ENCODE measurements at regions not wholly inside any gene's neighbourhood (a gene's known extent, or its start where the extent isn't known, plus 50 kb on each side); places are given as distances from the start of the nearest gene placed in this dataset.

DNA sequence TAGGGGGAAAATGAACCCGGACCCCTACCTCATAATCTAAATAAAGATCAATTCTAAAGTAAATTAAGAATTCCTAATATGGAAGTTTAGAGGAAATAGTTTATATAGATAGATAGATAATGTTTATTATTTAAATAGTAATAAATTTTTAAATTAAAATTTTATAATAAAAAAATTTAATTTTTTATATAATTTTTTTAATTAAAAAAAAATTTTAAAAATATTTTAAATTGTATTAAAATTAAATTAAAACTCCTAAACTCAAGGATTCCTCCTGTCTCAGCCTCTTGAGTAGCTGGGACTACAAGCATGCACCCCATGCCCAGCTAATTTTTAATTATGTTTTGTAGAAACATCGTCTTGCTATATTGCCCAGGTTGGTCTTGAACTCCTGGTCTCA lies 186.9 kb upstream of the VRK2 start:
- Histone ChIP-seq H3K36me3 (ENCODE audit: control insufficient read depth, insufficient read depth, low read length, severe bottlenecking) (no peaks in the 10 kb centered on the region), H3K9me3 (ENCODE audit: control insufficient read depth, low read length) (no peaks in the 10 kb centered on the region), H3K4me1 (ENCODE audit: control insufficient read depth, insufficient read depth, low read length) (no peaks in the 10 kb centered on the region), H3K4me3 (ENCODE audit: low read length) (no peak overlapping the region), H3K9ac (ENCODE audit: low read length) (no peak overlapping the region), H3K27me3 (replicated peaks; ENCODE audit: control insufficient read depth, insufficient read depth, low read length) (no peaks in the 10 kb centered on the region)
- no peak for DNase-seq (ENCODE audit: low read depth)

DNA sequence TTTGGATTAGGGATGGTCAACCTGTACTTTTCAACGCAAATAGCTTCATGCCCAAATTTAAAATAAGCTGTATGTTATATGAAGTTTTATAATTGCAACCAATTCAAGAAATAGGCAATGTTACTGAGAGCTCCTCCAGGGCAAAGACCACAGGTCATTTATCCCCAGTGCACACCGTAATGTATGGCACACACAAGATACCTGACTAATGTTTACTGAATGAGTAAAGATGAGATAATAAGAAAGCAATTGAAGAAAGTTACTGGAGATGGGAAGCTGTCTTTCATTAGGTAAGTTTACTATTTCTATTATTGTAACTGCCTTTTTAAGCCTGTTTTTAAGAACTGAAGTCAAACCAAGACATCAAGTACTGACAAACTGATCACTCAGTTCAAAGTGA lies 184.5 kb upstream of the VRK2 start:
- H3K9me3 ChIP-seq (ENCODE audit: control insufficient read depth, low read length), result no peaks in the 10 kb centered on the region
- H3K4me1 ChIP-seq (ENCODE audit: control insufficient read depth, insufficient read depth, low read length), result peaks cover 3% of the 10 kb centered on the region
- no peaks in the 10 kb centered on the region for H3K36me3 ChIP-seq (ENCODE audit: control insufficient read depth, insufficient read depth, low read length, severe bottlenecking)
- no peak for DNase-seq (ENCODE audit: low read depth)
- H3K9ac ChIP-seq (ENCODE audit: low read length), result no peak overlapping the region
- no peak overlapping the region for H3K4me3 ChIP-seq (ENCODE audit: low read length)
- H3K27me3 ChIP-seq (replicated peaks; ENCODE audit: control insufficient read depth, insufficient read depth, low read length), result no peaks in the 10 kb centered on the region

DNA sequence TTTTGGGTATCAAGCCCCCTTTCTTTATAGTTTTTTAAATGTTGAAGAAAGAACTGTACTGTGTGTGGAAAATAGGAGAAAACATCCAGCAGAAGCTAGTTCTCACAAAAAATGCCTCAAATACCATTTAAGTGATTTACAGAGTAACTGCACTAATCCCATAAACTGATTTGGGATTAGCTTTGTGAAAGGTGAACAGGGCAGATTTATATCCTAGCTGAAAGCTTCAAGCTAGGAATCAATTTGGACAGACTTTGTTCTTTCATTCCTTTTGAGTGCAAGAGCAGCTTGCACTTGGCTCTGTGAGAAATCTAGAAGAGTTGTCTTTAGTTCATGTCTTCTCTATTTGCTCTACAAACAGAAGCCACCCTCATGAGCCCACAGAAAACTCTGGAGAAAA lies 183.9 kb upstream of the VRK2 start:
- Histone ChIP-seq H3K36me3 (ENCODE audit: control insufficient read depth, insufficient read depth, low read length, severe bottlenecking) (no peaks in the 10 kb centered on the region), H3K27me3 (replicated peaks; ENCODE audit: control insufficient read depth, insufficient read depth, low read length) (no peaks in the 10 kb centered on the region), H3K4me3 (ENCODE audit: low read length) (no peak overlapping the region), H3K4me1 (ENCODE audit: control insufficient read depth, insufficient read depth, low read length) (peaks cover 3% of the 10 kb centered on the region), H3K9me3 (ENCODE audit: control insufficient read depth, low read length) (no peaks in the 10 kb centered on the region), H3K9ac (ENCODE audit: low read length) (no peak overlapping the region)
- DNase-seq (ENCODE audit: low read depth), result no peak

DNA sequence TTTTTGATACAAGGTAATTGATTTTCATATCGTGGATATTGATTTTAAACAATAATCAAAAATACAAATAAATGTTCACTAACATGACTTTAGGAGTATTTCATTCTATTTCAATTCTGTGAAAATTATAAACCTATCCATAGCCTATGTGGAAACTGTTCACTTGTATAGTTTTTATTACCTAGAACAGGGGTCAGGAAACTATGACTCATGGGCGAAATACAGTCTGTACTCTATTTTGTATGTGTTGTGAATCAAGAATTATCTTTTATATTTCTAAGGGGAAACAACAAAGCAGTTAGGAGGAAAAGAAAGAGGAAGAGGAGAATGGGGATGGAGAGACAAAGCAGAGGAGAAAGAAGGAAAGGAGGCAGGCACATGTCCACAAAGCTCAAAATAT lies 181.7 kb upstream of the VRK2 start:
- Histone ChIP-seq H3K4me1 (ENCODE audit: control insufficient read depth, insufficient read depth, low read length) (peaks cover 3% of the 10 kb centered on the region), H3K36me3 (ENCODE audit: control insufficient read depth, insufficient read depth, low read length, severe bottlenecking) (no peaks in the 10 kb centered on the region), H3K9me3 (ENCODE audit: control insufficient read depth, low read length) (no peaks in the 10 kb centered on the region), H3K27me3 (replicated peaks; ENCODE audit: control insufficient read depth, insufficient read depth, low read length) (no peaks in the 10 kb centered on the region), H3K9ac (ENCODE audit: low read length) (no peak overlapping the region), H3K4me3 (ENCODE audit: low read length) (no peak overlapping the region)
- DNase-seq (ENCODE audit: low read depth), result no peak

DNA sequence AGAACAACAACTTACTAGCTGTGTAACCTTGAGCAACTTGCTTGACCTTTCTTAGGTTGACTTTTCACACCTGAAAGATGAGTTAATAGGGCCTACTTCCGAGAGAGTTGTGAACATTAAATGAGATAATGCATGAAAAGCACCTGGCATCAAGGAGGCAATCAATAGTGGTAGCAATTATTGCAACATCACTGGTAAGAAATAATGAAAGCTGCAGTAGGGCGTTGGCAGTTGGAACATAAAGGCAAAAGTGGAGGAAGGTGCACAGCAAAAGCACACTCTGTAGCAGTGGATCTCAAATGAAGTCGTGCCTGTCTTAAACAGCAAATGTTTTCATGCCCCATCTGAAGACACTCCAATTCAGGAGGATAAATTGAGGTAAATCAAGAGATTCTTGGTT lies 178.9 kb upstream of the VRK2 start:
- H3K9ac ChIP-seq (ENCODE audit: low read length), result no peak overlapping the region
- H3K4me3 ChIP-seq (ENCODE audit: low read length), result no peak overlapping the region
- H3K9me3 ChIP-seq (ENCODE audit: control insufficient read depth, low read length), result no peaks in the 10 kb centered on the region
- H3K27me3 ChIP-seq (replicated peaks; ENCODE audit: control insufficient read depth, insufficient read depth, low read length), result no peaks in the 10 kb centered on the region
- no peak for DNase-seq (ENCODE audit: low read depth)
- H3K36me3 ChIP-seq (ENCODE audit: control insufficient read depth, insufficient read depth, low read length, severe bottlenecking), result no peaks in the 10 kb centered on the region
- H3K4me1 ChIP-seq (ENCODE audit: control insufficient read depth, insufficient read depth, low read length), result peaks cover 3% of the 10 kb centered on the region

DNA sequence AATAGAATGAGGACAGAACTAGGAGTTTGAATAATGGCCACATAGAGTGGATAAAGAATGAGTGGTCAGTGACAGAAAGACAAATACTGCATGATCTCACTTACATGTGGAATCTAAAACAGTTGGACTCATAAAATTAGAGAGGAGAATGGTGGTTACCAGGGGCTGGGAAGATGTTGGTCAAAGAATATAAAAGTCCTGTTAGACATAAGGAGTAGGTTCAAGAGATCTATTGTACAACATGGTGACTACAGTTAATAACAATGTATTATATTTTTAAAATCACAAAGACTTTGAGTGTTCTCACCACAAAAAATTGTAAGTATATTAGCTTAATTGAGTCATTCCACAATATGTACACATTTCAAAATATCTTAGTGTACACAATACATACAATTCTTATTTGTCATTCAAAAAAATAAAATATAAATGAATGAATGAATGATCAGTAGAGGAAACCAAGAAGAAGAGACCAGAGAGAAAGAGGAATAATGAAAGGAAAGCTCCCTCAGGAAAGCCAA lies 177.9 kb upstream of the VRK2 start:
- no peak overlapping the region for H3K9ac ChIP-seq (ENCODE audit: low read length)
- no peaks in the 10 kb centered on the region for H3K36me3 ChIP-seq (ENCODE audit: control insufficient read depth, insufficient read depth, low read length, severe bottlenecking)
- H3K4me3 ChIP-seq (ENCODE audit: low read length), result no peak overlapping the region
- H3K4me1 ChIP-seq (ENCODE audit: control insufficient read depth, insufficient read depth, low read length), result peaks cover 3% of the 10 kb centered on the region
- no peaks in the 10 kb centered on the region for H3K27me3 ChIP-seq (replicated peaks; ENCODE audit: control insufficient read depth, insufficient read depth, low read length)
- no peaks in the 10 kb centered on the region for H3K9me3 ChIP-seq (ENCODE audit: control insufficient read depth, low read length)
- no peak for DNase-seq (ENCODE audit: low read depth)

DNA sequence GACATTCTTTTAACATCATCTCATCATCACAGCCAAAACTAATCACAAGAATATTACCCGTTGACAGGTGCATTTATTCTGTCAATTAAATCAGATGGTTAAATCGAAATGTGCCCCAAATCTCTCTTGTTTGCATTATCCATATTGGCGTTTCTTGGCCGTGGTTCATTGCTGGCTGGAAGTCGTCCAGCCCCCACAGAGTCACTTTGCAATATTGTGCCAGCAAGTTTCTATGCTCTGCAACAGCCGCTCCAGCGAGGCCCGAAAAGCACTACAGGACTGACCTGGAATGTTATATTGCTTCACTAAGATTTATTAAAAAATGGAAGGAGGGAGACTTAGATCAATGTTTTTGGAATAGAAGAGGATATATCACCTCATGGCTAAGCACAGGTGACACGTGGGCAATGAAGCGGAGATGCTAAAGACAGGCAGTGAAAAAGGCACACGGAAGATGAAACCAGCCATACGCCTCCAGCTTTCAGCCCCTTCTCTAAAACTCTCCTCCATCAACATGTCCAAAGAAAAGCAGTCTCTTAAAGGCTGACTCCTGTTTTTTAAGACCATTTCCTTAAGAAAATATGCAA lies 176.8 kb upstream of the VRK2 start:
- no peak for DNase-seq (ENCODE audit: low read depth)
- Histone ChIP-seq H3K4me3 (ENCODE audit: low read length) (no peak overlapping the region), H3K9ac (ENCODE audit: low read length) (no peak overlapping the region), H3K36me3 (ENCODE audit: control insufficient read depth, insufficient read depth, low read length, severe bottlenecking) (no peaks in the 10 kb centered on the region), H3K27me3 (replicated peaks; ENCODE audit: control insufficient read depth, insufficient read depth, low read length) (no peaks in the 10 kb centered on the region), H3K9me3 (ENCODE audit: control insufficient read depth, low read length) (no peaks in the 10 kb centered on the region), H3K4me1 (ENCODE audit: control insufficient read depth, insufficient read depth, low read length) (peaks cover 2% of the 10 kb centered on the region)

DNA sequence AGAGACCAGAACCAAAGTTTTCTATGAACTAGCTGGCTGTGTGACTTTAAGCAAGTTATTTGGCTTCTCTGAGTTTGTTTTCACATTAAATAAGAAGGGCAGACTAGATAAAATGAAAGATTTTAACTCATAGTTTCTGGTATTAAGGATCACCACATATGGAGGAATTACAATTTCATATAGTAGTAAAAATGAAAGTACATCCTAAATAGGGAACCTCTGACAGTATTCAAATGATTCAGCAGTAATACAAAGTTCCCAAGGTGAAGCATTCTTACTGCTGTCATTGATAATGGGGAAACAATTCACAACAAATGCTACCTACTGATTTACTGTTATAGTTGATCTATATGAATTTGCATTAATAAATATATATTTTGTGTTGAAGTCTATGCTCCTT lies 170.3 kb upstream of the VRK2 start:
- Histone ChIP-seq H3K36me3 (ENCODE audit: control insufficient read depth, insufficient read depth, low read length, severe bottlenecking) (no peaks in the 10 kb centered on the region), H3K9ac (ENCODE audit: low read length) (no peak overlapping the region), H3K4me3 (ENCODE audit: low read length) (no peak overlapping the region), H3K4me1 (ENCODE audit: control insufficient read depth, insufficient read depth, low read length) (peaks cover 43% of the 10 kb centered on the region), H3K27me3 (replicated peaks; ENCODE audit: control insufficient read depth, insufficient read depth, low read length) (no peaks in the 10 kb centered on the region), H3K9me3 (ENCODE audit: control insufficient read depth, low read length) (no peaks in the 10 kb centered on the region)
- DNase-seq (ENCODE audit: low read depth), result no peak

DNA sequence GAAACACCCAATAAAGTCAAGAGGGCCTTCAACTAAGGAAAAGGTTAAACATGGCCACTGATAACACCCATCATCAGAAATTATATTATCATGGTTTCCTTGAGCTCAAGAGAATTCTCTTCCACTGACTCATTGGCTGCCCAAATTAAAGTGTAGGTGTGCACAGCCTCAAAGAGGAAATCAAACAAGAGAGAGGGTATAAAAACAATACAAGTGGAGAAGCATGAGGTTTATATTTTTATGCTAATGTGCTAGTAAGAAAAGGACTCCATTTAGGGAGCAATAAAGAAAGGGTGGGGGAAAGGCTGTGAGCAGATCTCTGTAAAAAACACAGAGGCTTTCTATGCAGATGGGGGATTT lies 168.8 kb upstream of the VRK2 start:
- H3K27me3 ChIP-seq (replicated peaks; ENCODE audit: control insufficient read depth, insufficient read depth, low read length), result no peaks in the 10 kb centered on the region
- peaks cover 58% of the 10 kb centered on the region for H3K4me1 ChIP-seq (ENCODE audit: control insufficient read depth, insufficient read depth, low read length)
- no peak for DNase-seq (ENCODE audit: low read depth)
- H3K36me3 ChIP-seq (ENCODE audit: control insufficient read depth, insufficient read depth, low read length, severe bottlenecking), result no peaks in the 10 kb centered on the region
- H3K4me3 ChIP-seq (ENCODE audit: low read length), result peak overlapping the region; percentile 46
- H3K9me3 ChIP-seq (ENCODE audit: control insufficient read depth, low read length), result no peaks in the 10 kb centered on the region
- peak overlapping the region; percentile 45 for H3K9ac ChIP-seq (ENCODE audit: low read length)

DNA sequence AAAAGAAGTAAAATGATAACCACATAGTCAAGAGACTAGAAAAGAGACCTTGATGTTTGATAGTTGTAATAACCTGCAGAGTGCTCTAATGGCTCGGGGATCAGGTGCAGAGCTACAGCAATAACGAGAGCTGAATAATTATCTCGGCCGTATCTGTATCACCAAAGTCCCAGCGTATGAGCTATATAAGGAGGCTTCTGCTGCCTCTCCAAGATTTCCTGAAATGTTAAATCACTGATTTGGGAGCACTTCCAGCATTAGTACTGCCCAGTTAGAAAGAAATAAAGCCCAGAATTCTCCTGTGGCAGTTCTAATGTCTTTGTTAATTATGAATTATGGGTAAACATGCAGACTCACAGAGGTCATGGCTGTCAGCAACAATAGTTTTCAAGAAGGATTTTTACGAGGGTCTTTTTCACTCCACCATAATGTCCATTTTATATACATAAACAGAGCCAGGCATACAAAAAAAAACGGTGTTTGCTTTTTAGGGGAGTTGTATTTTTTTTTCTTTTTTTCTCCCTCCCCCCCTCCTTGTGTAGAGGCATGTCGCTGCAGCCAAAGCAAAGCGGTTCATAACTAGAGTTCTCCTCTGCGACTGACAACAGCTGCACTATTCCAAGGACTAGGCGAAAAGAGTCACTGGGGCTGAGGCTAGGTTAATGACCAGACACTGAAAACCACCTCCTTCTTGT lies 168.3 kb upstream of the VRK2 start:
- Histone ChIP-seq H3K27me3 (replicated peaks; ENCODE audit: control insufficient read depth, insufficient read depth, low read length) (no peaks in the 10 kb centered on the region), H3K36me3 (ENCODE audit: control insufficient read depth, insufficient read depth, low read length, severe bottlenecking) (no peaks in the 10 kb centered on the region), H3K4me1 (ENCODE audit: control insufficient read depth, insufficient read depth, low read length) (peaks cover 63% of the 10 kb centered on the region), H3K4me3 (ENCODE audit: low read length) (peak overlapping the region; percentile 46), H3K9ac (ENCODE audit: low read length) (peak overlapping the region; percentile 45), H3K9me3 (ENCODE audit: control insufficient read depth, low read length) (no peaks in the 10 kb centered on the region)
- DNase-seq (ENCODE audit: low read depth), result no peak

DNA sequence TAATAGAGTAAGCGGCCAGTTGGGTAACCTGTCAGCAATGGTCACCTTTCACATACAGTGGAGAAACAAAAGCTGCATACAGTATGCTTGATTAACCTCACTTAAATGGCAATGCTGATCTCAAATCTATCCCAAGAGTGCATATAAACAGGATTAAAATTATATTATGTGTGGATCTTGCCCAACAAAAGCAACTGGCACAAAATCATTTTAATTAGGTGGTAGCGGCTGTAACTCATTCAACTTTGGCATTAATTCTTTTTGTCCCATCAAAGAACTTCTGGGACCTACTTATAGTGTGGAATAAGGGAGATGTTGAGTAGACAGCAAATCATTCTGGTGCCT lies 167.8 kb upstream of the VRK2 start:
- H3K4me1 ChIP-seq (ENCODE audit: control insufficient read depth, insufficient read depth, low read length), result peaks cover 66% of the 10 kb centered on the region
- no peak for DNase-seq (ENCODE audit: low read depth)
- no peaks in the 10 kb centered on the region for H3K9me3 ChIP-seq (ENCODE audit: control insufficient read depth, low read length)
- H3K9ac ChIP-seq (ENCODE audit: low read length), result peak overlapping the region; percentile 45
- H3K27me3 ChIP-seq (replicated peaks; ENCODE audit: control insufficient read depth, insufficient read depth, low read length), result no peaks in the 10 kb centered on the region
- peak overlapping the region; percentile 46 for H3K4me3 ChIP-seq (ENCODE audit: low read length)
- no peaks in the 10 kb centered on the region for H3K36me3 ChIP-seq (ENCODE audit: control insufficient read depth, insufficient read depth, low read length, severe bottlenecking)

DNA sequence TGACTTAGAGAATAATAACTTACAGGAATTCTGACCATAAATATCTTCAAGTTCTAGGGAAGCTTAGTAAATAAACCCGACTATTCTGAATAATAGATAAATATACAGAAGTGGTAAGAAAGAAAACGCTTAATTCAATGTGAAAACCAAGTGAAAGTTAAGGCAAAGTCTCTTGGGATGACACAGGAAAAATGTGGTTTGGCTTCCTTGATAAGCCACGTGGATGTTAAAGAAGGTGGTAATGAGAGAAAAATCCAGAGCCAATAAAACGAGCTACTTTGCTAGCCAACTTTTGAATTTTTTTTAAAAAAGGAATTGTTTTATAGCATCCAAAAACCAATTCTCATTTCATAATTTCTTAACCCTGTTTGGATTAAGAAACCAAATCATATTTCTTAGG lies 166.2 kb upstream of the VRK2 start:
- Histone ChIP-seq H3K4me3 (ENCODE audit: low read length) (peak overlapping the region; percentile 72), H3K9me3 (ENCODE audit: control insufficient read depth, low read length) (no peaks in the 10 kb centered on the region), H3K4me1 (ENCODE audit: control insufficient read depth, insufficient read depth, low read length) (peaks cover 67% of the 10 kb centered on the region), H3K9ac (ENCODE audit: low read length) (no peak overlapping the region), H3K27me3 (replicated peaks; ENCODE audit: control insufficient read depth, insufficient read depth, low read length) (no peaks in the 10 kb centered on the region), H3K36me3 (ENCODE audit: control insufficient read depth, insufficient read depth, low read length, severe bottlenecking) (no peaks in the 10 kb centered on the region)
- no peak for DNase-seq (ENCODE audit: low read depth)
